ENCODE measurements at regions not wholly inside any gene's neighbourhood (a gene's known extent, or its start where the extent isn't known, plus 50 kb on each side); places are given as distances from the start of the nearest gene placed in this dataset.
"Not testable (repeated sequence)": the region's sequence is repeated elsewhere in the genome, so short reads cannot be mapped to it uniquely, and the experiment has no call there.

DNA sequence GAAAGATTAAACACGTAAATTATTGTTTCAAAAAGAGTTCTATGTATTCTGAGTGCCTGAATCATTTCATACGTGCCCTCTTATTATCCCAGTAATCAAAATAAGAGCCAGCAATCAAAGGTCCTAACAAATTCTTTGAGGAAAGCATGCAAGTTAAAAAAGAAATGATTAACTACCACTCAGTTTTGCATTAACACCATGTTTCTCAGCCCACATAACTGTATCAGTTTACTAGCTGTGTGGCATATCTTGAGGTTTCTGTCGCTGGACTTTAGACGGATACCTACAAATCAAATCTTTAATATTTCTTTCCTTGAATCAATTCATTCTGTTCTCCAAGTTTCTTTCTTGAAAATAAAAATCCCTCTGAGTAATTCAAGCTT is 668.9 kb upstream of the CHAC2 start:
- no peak for DNase-seq

DNA sequence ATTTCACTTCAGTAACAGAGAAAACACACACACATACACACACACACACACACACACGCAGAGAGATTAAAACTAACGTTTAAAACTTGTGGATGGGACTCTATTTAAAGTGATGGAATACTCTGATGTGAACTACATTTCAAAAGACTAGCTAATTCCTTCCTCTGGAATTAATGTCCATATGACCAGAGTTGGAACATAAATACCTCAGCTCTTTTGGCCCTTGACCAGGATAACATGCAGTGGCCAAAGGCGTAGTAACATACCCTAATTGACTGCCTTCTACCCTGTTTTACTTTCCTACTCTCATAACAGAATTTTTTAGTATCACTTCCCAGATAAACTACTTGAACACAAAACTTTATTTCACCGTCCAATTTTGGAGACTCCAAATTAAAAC is 671.3 kb upstream of the CHAC2 start:
- no peak for DNase-seq

DNA sequence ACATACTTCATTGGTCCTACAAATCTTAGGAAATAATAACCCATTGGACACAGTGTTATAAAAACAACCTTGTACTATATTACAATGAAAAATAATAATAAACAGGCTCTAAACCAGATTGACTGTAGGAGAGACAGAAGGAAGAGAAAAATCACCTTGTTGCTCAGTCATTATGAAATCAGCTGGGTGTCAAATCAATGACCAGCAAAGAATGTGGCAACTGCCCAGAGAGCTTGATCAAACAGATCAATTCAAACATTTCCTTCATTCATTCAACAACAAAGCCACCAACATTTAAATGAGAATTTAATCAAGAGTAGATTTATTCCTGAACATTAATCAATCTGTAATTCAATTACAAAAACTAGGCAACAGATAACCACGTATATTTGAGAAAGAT is 671.9 kb upstream of the CHAC2 start:
- no peak for DNase-seq

DNA sequence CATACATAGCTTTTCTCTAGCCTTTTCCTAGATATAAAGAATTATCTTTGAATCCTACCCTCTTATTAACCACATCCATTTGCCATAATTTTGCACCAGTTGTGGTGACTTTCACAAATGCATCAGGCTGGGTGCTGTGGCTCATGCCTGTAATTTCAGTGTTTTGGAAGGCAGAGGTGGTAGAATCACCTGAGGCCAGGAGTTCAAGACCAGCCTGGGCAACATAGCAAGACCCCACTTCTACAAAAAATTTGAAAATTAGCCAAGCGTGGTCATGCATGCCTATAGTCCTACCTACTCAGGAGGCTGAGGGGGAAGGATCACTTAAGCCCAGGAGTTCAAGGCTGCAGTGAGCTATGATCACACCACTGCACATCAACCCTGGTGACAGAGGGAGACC is 672.4 kb upstream of the CHAC2 start:
- no peak for DNase-seq

DNA sequence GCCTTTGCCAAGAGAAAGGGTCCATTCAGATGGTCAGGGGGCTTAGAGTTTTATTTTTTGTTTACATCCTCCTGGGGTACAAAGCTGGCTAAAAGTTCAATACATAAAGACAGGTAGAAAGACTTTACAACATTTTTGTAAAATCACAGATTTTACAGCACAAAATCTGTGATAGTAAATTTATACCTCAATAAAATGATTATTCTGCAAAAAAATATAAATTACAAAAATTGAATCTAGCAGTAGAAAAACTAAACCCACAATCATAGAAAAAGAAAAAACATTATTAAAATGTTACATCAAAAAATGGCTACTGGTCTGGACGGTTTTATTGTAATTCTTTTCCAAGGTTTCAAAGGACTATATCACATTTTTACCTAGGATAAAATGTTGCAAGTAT is 674.2 kb upstream of the CHAC2 start:
- no peak for DNase-seq

DNA sequence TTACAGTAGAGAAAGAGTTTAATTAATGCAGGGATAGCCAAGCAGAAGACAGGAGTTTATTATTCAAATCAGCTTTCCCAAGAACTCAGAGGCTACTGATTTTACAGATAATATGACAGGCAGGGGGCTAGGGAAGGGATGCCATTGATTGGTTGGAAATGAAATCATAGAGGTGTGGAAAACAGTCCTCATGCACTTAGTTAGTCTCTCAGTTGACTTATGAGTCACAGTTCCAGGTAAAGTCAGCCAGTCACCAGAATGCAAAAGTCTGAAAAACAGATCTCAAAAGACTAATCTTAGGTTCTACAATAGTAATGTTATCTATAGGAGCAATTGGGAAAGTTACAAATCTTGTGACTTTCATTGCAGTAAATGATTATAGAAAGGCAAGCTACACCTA is 676.4 kb upstream of the CHAC2 start:
- no peak for DNase-seq

GRCh38 chr2:53087874-53088461 is 679.6 kb upstream of the CHAC2 start:
- DNase-seq = no peak

DNA sequence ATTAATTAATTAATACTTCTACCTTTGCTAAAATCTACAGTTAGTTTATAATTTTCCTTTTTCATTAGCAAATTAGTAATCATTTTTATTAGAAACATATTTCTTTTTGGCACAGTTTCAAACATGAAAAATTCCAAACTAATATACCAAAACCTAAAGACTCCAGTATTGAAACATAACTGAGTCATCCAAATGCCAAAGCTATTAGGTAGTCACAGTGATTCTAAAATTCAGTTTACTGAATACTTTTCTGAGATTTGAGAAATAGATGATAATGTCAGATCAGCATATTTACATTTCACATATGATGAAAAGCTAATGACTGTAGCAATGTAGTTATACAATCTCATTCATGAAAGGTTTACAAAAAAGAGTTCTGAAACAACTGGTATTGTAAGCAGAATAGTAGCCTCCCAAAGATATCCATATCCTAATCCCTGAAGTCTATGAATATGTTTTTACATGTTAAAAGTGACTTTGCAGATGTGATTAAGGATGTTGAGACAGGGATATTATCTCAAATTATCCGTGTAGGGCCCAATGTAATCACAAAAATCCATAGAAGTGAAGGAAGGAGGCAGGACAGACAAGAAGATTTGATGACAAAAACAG is 680.2 kb upstream of the CHAC2 start:
- no peak for DNase-seq

DNA sequence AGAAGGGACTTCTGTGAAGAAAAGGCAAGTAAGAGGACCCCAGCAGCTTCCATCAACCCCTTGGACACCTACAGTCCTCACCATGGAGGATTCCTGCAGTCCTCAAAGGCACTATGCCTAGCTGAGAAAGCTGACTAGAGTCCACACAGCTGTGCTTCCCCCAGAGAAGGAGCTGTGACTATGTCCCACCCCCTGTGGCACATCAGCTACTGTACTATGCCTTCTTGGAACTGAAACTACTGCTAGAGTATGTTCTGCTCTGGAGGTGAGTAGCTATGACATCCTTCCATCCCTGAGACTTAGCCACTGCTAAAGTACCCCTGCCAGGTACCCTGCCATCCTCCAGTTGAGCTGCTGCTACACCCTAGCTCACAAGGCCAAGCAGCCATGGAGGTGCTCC is 690.2 kb upstream of the CHAC2 start:
- DNase-seq = no peak

DNA sequence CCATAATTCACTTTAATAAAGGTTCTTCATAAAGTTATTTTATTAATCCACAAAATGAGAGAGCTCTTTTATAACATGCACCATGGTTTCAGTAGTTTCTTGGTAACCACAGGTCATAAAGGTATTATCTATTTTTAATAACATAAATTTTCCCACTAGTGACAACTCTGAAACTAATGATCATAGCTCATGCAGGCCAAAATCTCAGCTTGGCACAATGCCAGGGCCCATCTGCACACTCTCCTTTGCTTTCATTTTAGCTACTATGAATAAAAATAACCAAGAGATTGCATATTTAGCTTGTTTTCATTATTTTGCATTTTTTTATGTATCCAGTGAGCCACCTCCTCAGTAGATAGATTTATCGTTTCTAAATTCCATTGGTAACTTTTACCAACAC is 691.8 kb upstream of the CHAC2 start:
- DNase-seq = peak; percentile 15

- DNase-seq = no peak
Observed at GRCh38 chr2:53067533-53067932, 700.1 kb upstream of the CHAC2 start.

GRCh38 chr2:53067056-53067455 is 700.5 kb upstream of the CHAC2 start:
- no peak for DNase-seq

- no peak for DNase-seq
Observed at GRCh38 chr2:53064154-53064553, 703.5 kb upstream of the CHAC2 start.

GRCh38 chr2:53058526-53058925 is 709.1 kb upstream of the CHAC2 start:
- no peak for DNase-seq

DNA sequence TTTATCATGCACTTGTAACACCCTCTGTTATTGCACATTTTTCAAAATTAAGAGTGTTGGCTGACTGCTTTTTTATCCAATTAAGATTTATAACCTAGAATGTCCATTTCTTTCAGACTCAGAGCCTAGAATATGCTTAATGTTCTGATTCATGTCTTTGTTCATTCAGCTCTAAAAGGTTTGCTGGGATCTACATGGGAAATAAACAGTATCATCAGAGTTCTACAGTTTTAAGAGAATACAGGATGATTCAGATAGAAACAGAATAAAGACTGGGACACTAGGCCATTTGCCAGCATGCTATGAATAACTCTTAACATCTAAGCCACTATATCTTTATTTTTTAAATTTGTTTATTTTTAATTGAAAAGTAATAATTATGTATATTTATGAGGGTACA is 713.7 kb upstream of the CHAC2 start:
- DNase-seq = no peak

- no peak for DNase-seq
Observed at GRCh38 chr2:53051157-53051556, 716.4 kb upstream of the CHAC2 start.

DNA sequence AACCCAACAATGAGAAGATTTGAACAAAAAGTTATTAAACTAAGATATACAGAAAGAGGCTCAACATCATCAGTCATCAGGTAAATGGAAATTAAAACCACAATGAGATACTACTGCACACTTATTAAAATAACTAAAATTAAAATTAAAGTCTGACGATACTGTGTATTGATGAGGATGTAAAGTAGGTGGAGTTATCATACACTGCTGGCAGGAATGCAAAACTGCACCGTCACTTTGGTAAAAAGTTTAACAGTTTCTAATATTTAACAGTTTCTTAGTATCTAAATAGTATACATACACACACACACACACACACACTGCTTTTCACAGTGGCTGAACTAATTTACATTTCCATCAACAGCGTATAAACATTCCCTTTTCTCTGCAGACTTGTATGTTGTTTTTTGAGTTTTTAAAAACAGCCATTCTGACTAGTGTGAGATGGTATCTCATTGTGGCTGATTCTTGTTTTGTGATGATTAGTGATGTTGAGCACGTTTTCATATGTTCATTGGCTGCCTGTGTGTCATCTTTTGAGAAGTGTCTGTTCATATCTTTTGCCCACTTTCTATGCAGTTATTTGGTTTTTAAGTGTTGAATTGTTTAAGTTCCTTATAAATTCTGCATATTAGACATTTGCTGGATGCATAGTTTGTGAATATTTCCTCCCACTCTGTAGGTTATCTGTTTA is 726.9 kb upstream of the CHAC2 start:
- no peak for DNase-seq

DNA sequence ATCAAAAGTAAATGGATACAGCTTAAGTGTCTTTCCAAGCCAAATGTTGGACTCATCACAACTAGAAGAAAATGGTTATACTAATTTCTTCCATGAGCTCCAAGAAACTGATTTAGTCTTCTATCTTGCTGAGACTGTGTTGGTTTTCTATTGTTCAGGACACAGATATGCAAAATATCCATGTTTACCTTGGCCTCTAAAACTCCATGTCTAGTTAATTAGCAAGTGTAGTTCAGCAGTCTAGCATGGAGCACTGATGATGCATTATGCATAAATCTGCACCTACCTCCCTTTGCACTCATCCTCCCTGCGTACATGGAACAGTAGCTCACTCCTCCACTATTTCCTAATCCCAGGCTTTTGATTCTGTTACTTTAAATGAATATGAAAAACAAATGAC is 731.4 kb upstream of the CHAC2 start:
- DNase-seq = no peak

- no peak for DNase-seq
Observed at GRCh38 chr2:53035153-53035552, 732.5 kb upstream of the CHAC2 start.

DNA sequence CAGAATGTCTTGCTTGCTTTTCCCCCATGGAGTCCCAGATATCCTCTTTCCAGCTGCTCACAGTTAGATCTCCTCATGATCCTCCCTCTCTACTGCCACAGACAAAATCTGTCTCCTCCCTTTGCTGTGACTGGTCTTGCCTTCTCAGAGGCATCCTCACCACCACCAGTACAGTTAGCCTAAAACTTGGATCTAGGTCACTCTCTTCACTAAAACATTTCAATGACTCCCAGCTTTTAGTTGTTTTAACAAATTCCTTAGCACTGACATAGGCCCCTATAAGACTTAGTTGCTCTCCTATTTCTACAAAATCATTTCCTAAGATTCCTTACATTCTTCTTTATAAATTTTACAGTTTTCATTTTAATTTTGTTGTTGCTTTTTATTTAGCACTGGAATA is 734.2 kb upstream of the CHAC2 start:
- DNase-seq = no peak

- peak; percentile 96 for DNase-seq
Observed at GRCh38 chr2:53028746-53029423, 738.7 kb upstream of the CHAC2 start.

DNA sequence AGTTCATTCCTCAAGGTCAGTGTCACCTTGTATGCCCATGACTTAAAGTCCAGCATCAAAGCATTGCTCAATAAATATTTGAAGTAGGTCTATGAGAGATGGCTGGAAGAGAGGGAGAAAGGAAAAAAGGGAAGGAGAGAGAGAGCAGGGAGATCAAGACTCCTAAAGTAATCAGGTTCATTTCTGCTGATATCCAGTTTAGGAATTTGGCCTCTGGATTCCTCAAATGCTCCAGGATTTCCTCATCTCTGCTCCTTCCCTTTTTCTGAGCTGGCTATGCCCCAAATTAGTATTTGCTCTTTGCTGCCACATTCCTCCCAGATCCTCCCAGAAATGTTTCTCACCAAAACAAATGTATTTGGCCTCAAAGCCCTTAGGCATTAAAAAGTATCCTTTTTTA is 739.4 kb upstream of the CHAC2 start:
- DNase-seq = peak; percentile 51

DNA sequence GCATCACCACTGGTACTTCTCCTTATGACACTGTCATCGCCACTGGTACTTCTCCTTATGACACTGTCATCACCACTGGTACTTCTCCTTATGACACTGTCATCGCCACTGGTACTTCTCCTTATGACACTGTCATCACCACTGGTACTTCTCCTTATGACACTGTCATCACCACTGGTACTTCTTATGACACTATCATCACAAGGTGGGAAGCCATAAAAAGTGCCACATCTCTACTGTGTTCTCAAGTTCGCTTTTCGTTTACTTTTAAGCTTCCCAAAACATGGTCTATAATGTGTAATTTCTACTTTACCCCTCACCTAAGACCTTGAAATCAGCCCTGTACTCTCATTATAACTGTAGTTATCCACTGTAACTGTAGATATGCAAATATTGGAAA is 745.4 kb upstream of the CHAC2 start:
- not testable (repeated sequence) for DNase-seq

- DNase-seq = no peak
Observed at GRCh38 chr2:53021828-53022227, 745.8 kb upstream of the CHAC2 start.

Data from NCI-H82 (cell line).